GM12873 (cell line): ENCODE measurements at regions not wholly inside any gene's neighbourhood (a gene's known extent, or its start where the extent isn't known, plus 50 kb on each side); places are given as distances from the start of the nearest gene placed in this dataset.

ENCODE experiments used
- CTCF ChIP-seq: IDR thresholded peaks from 2 replicates; pipeline ENCODE4 v1.5.1; 2012; ENCODE audit warnings: low read depth, mild to moderate bottlenecking, moderate library complexity, low read length, control low read depth; ENCODE audit not compliant: insufficient read depth; ENCODE audit errors: missing control alignments

GRCh38 chr3:118269537-118270125, 765.0 kb downstream of the IGSF11 start:
- no peak for TF ChIP-seq CTCF

GRCh38 chr3:118272991-118273390, 761.7 kb downstream of the IGSF11 start:
- no peak for TF ChIP-seq CTCF

- TF ChIP-seq CTCF: no peak
Observed at GRCh38 chr3:118277814-118278213, 756.8 kb downstream of the IGSF11 start.

GRCh38 chr3:118292841-118293240, 741.8 kb downstream of the IGSF11 start:
- no peak for TF ChIP-seq CTCF

- TF ChIP-seq CTCF: no peak
Observed at GRCh38 chr3:118298133-118298532, 736.5 kb downstream of the IGSF11 start.

- no peak for TF ChIP-seq CTCF
Observed at GRCh38 chr3:118304557-118304956, 730.1 kb downstream of the IGSF11 start.

- TF ChIP-seq CTCF: no peak
Observed at GRCh38 chr3:118332699-118333098, 701.9 kb downstream of the IGSF11 start.

- TF ChIP-seq CTCF: no peak
Observed at GRCh38 chr3:118337649-118338048, 697.0 kb downstream of the IGSF11 start.
